HUES48 (cell line): ENCODE measurements at regions not wholly inside any gene's neighbourhood (a gene's known extent, or its start where the extent isn't known, plus 50 kb on each side); places are given as distances from the start of the nearest gene placed in this dataset.

Source experiments
- H3K27ac ChIP-seq: one replicate; pipeline ENCODE4 v1.7.0; 2013; ENCODE audit warnings: low read depth, low read length, inconsistent platforms
- H3K27me3 ChIP-seq: 2 replicates; pipeline ENCODE4 v1.6.1; 2013; ENCODE audit warnings: mild to moderate bottlenecking, low read length; ENCODE audit not compliant: control insufficient read depth, insufficient read depth
- H3K36me3 ChIP-seq: 2 replicates; pipeline ENCODE4 v1.6.1; 2013; ENCODE audit warnings: low read length; ENCODE audit not compliant: control insufficient read depth, insufficient read depth
- H3K4me1 ChIP-seq: 2 replicates; pipeline ENCODE4 v1.6.1; 2013; ENCODE audit warnings: mild to moderate bottlenecking, low read length; ENCODE audit not compliant: control insufficient read depth, insufficient read depth
- H3K4me3 ChIP-seq: 2 replicates; pipeline ENCODE4 v1.5.1; 2013; ENCODE audit warnings: mild to moderate bottlenecking, low read depth, low read length
- H3K9ac ChIP-seq: 2 replicates; pipeline ENCODE4 v1.6.1; 2013; ENCODE audit warnings: mild to moderate bottlenecking, low read depth, low read length, moderate library complexity
- H3K9me3 ChIP-seq: 2 replicates; pipeline ENCODE4 v1.6.1; 2013; ENCODE audit warnings: low read length; ENCODE audit not compliant: control insufficient read depth, insufficient read depth

DNA sequence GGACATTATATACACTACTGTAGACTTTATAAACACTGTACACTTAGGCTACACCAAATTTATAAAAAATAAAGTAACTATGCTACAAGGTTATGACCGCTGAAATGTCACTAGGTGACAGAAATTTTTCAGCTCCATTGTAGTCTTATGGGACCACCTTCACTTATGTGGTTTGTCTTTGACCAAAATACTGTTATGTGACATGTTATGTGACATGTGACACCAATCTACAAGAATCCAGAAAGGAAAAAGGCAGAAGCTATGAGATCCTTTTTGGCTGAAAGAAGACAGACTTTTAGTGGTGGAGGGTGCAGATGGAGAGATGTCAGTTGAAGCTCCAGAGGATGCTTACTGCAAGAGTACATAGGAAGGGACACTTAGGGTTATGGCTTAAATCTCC lies 1378.4 kb upstream of the TENM4 start:
- H3K36me3 ChIP-seq: no peaks in the 10 kb centered on the region
- no peaks in the 10 kb centered on the region for H3K27me3 ChIP-seq
- H3K27ac ChIP-seq: no peak overlapping the region
- H3K9me3 ChIP-seq: no peaks in the 10 kb centered on the region
- H3K4me1 ChIP-seq: peaks cover 18% of the 10 kb centered on the region
- H3K4me3 ChIP-seq: no peak overlapping the region
- H3K9ac ChIP-seq: no peak overlapping the region

DNA sequence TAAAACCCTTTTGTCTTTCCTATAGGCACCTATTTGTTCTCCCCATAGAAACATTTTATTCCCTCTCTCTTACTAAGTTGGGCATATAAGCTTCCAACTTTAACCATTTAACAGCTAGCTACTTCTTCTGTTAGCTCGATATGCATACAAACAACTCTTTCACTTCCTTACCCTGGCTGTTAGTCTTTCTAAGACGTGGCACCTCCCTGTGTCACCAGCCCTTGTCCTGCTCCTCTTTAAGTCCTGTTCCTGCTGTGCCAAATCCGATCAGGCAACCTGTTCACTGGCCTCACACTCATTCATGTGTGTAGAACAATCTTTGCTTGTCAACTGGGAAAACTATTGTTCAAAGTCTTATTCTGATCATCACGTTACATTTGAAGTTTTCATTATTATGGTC lies 1376.1 kb upstream of the TENM4 start:
- Histone ChIP-seq H3K36me3 (no peaks in the 10 kb centered on the region), H3K9me3 (no peaks in the 10 kb centered on the region), H3K9ac (no peak overlapping the region), H3K4me3 (no peak overlapping the region), H3K4me1 (peaks cover 18% of the 10 kb centered on the region), H3K27me3 (no peaks in the 10 kb centered on the region), H3K27ac (no peak overlapping the region)

GRCh38 chr11:80816454-80816847 lies 1375.6 kb upstream of the TENM4 start:
- Histone ChIP-seq H3K27ac (no peak overlapping the region), H3K9me3 (no peaks in the 10 kb centered on the region), H3K27me3 (no peaks in the 10 kb centered on the region), H3K4me1 (peaks cover 18% of the 10 kb centered on the region), H3K9ac (no peak overlapping the region), H3K36me3 (no peaks in the 10 kb centered on the region), H3K4me3 (no peak overlapping the region)

- H3K4me3 ChIP-seq: no peak overlapping the region
- H3K36me3 ChIP-seq: no peaks in the 10 kb centered on the region
- no peak overlapping the region for H3K27ac ChIP-seq
- H3K4me1 ChIP-seq: peaks cover 18% of the 10 kb centered on the region
- H3K27me3 ChIP-seq: no peaks in the 10 kb centered on the region
- H3K9me3 ChIP-seq: no peaks in the 10 kb centered on the region
- no peak overlapping the region for H3K9ac ChIP-seq
Measured at GRCh38 chr11:80815752-80816453, 1375.1 kb upstream of the TENM4 start.

DNA sequence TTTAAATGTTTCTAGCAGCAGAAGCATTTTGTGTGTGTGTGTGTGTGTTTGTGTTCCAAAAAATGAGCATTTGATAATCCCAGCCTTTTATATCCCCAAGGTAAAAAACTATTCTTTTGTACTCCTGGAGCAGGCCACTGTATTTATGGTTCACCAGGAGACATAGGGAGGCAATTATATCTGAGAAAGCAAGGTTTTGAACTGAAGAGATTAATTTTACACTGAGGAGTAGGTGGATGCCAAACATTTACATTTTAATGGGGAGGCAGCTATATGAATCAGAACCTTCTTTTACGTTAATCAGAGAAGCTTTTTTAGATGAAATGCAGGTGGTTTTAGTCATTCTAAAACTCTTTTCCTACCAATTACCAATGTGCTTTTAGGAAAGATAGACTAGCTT lies 1374.0 kb upstream of the TENM4 start:
- Histone ChIP-seq H3K9me3 (no peaks in the 10 kb centered on the region), H3K4me1 (peaks cover 18% of the 10 kb centered on the region), H3K27me3 (no peaks in the 10 kb centered on the region), H3K4me3 (no peak overlapping the region), H3K36me3 (no peaks in the 10 kb centered on the region), H3K9ac (no peak overlapping the region), H3K27ac (no peak overlapping the region)

DNA sequence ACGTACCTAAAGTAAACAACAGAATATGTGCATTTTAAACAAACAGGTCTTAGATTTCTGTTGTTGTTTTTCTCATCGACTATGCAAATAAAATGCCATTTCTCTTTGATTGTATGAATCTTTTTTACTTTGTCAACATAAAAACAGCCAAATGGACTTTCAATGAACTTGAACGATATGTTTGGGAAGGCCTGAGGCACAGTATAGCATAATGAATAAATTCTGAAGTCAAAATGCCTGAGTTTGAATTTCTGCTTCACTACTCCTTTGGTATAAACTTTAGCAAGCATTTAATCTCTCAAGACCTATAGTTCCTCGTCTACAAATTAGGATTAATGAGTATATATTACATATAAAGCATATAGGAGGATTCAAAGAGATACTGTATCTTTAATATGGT lies 1369.9 kb upstream of the TENM4 start:
- no peaks in the 10 kb centered on the region for H3K36me3 ChIP-seq
- H3K9me3 ChIP-seq: no peaks in the 10 kb centered on the region
- no peak overlapping the region for H3K4me3 ChIP-seq
- peaks cover 13% of the 10 kb centered on the region; the same call in 1 of the 2 replicates for H3K4me1 ChIP-seq
- H3K9ac ChIP-seq: no peak overlapping the region
- H3K27me3 ChIP-seq: no peaks in the 10 kb centered on the region
- H3K27ac ChIP-seq: no peak overlapping the region

DNA sequence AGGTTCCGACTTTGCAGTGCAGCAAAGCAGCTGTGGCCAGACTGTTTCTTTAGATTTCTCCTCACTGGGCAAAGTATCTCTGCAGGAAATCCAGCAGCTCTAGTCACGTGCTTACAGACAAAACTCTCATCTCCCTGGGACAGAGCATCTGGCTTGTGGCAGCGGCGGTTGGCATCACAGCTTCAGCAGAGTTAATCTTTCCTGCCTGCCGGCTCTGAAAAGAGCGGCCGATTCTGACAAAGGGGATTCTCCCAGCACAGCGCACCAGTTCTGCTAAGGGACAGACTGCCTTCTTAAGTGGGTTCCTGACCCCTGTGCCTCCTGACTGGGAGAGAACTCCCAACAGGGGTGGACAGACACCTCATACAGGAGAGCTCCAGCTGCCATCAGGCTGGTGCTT lies 1357.3 kb upstream of the TENM4 start:
- no peaks in the 10 kb centered on the region for H3K4me1 ChIP-seq
- no peak overlapping the region for H3K4me3 ChIP-seq
- no peak overlapping the region for H3K9ac ChIP-seq
- no peaks in the 10 kb centered on the region for H3K36me3 ChIP-seq
- no peaks in the 10 kb centered on the region for H3K27me3 ChIP-seq
- H3K9me3 ChIP-seq: no peaks in the 10 kb centered on the region
- no peak overlapping the region for H3K27ac ChIP-seq

- Histone ChIP-seq H3K4me1 (peaks cover 30% of the 10 kb centered on the region), H3K9me3 (no peaks in the 10 kb centered on the region), H3K4me3 (no peak overlapping the region), H3K36me3 (no peaks in the 10 kb centered on the region), H3K9ac (no peak overlapping the region), H3K27ac (no peak overlapping the region), H3K27me3 (no peaks in the 10 kb centered on the region)
Measured at GRCh38 chr11:80783561-80783960, 1342.7 kb upstream of the TENM4 start.

- Histone ChIP-seq H3K27me3 (no peaks in the 10 kb centered on the region), H3K9ac (no peak overlapping the region), H3K4me3 (no peak overlapping the region), H3K4me1 (peaks cover 37% of the 10 kb centered on the region), H3K9me3 (no peaks in the 10 kb centered on the region), H3K36me3 (no peaks in the 10 kb centered on the region), H3K27ac (peak overlapping the region; percentile 66)
Measured at GRCh38 chr11:80782135-80782885, 1341.5 kb upstream of the TENM4 start.

DNA sequence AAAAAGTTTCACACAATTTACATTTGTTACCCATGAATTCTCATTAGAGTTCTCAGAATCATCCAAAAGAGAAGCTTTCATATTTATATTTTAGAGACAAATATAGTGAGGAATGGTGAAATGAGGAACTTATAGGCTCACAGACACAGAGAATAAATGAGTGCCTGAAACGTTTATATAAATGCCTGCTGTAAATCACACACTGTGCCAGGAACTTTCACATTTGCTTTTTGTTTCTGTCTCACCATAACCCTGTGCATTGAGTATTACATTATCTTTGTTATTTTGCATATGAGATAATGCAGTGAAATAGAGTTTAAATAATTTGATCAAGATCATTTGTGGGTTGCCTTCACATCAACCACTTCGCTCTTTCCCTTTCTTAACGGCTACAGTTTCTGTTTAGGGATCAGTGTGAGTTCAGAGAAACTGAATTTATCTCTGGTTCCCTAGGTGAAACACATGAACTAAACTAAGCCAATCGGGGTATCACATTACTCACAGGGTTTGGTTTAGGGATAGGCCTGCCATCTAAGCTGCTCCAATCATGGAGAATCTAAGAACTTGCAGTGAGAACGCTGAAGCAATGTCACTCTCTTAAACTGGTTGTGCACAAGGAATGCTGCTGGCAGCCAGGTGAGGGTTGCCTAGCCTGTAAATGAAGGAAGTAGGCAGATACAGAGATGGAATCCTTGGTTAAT lies 1339.2 kb upstream of the TENM4 start:
- H3K36me3 ChIP-seq: no peaks in the 10 kb centered on the region
- H3K9ac ChIP-seq: no peak overlapping the region
- H3K9me3 ChIP-seq: no peaks in the 10 kb centered on the region
- no peaks in the 10 kb centered on the region for H3K27me3 ChIP-seq
- H3K27ac ChIP-seq: no peak overlapping the region
- H3K4me1 ChIP-seq: peaks cover 37% of the 10 kb centered on the region
- H3K4me3 ChIP-seq: no peak overlapping the region

GRCh38 chr11:80778941-80779340 lies 1338.1 kb upstream of the TENM4 start:
- Histone ChIP-seq H3K4me3 (no peak overlapping the region), H3K27me3 (no peaks in the 10 kb centered on the region), H3K4me1 (peaks cover 37% of the 10 kb centered on the region), H3K9ac (no peak overlapping the region), H3K27ac (no peak overlapping the region), H3K9me3 (no peaks in the 10 kb centered on the region), H3K36me3 (no peaks in the 10 kb centered on the region)
